HG03175 (cell line): ENCODE measurements at regions not wholly inside any gene's neighbourhood (a gene's known extent, or its start where the extent isn't known, plus 50 kb on each side); places are given as distances from the start of the nearest gene placed in this dataset.
"Not testable (repeated sequence)": the region's sequence is repeated elsewhere in the genome, so short reads cannot be mapped to it uniquely, and the experiment has no call there.

Source experiments
- ATAC-seq: cut with Tn5 transposase; IDR thresholded peaks from one replicate; pipeline ENCODE4 v1.9.1; 2021; ENCODE audit warnings: mild to moderate bottlenecking, moderate library complexity; ENCODE audit not compliant: unreplicated experiment

DNA sequence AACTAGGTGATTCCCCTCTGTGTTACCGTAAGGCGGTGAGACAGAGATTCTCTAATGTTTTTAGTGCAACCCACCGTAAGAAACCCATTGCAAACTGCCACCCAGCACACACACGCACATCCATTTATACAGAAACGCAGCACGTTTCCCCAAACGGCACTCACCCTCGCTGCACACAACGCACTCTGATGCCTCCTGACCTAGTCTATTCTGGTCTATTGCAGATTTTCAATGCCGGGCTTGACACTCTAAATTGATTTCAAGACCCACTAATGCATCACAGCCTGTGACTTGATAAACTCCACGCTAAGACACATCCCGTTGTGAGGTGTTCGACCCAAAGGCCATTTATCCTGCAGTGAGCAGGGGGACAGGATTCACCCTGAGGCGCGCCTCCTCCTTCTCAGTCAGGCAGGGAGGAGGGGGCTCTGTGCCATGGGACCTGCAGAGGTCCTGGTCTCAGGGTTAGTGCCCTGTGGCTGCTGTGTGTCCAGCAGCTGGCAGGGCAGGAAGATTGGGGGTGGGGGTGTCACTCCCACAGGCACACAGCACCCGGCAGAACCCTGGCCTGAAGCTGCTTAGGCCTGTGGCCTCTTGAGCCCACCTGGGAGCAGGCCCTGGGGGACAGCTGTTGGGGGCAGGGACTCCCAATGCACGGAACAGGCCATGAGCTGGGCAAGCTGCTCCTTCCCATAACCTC, 335.6 kb downstream of the PREX1 start:
- no peak for ATAC-seq

DNA sequence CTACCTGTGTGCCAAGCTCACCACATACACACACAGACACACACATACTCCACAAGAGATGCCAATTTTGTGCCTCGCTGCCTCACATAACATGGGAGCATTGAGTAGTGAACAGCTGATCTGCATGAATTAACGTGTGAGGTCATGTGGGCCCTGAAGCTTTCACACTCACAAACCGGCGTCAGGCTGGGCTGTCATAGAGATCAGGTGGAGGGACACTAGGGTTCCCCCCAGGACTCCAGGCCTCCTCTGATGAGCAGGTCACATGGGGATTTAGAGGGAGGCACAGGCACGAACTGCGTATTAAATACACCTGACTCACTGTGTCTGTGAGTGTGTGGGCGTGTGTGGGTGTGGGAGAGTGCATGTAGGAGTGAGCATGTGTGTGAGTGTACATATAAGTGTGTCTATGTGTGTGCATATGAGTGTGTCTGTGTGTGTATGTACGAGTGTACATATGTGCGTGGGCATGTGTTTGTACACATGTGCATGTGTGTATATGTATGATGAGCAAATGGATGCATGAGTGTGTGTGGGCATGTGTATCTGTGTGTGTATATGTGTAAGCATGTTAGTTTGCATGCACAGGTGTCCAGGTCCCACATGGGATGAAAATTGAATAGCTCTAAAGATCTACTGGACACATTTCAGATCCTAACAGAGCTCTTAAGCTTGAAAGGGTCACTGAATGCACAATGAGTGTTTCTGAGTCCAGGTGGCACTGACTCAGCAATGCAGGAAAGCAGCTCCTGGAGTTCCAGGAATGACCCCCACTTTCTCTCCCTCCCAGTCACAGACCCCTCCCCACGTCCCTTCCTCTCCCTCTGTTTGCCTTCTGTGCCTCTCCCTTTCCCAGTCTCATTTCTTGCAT, 336.6 kb downstream of the PREX1 start:
- ATAC-seq: no peak

DNA sequence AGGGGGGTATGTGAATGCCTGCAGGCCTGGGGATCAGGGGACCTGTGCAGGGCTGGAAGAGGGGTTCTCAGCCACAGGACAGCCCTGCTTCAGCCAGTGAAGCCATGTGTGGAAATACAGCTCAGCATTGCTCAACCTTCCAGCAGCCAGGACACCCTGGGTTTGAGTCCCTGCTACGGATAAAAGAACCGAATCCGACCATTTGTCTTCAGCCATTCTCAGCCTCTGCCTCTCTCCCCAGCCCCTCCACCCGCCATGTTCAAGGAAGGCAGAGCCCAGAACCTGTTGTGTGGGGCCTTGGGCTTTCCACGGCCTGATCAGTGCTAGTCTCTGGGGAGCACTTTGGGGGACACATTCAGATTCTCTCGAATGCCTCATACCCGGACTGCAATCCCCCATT, 337.5 kb downstream of the PREX1 start:
- not testable (repeated sequence) for ATAC-seq

DNA sequence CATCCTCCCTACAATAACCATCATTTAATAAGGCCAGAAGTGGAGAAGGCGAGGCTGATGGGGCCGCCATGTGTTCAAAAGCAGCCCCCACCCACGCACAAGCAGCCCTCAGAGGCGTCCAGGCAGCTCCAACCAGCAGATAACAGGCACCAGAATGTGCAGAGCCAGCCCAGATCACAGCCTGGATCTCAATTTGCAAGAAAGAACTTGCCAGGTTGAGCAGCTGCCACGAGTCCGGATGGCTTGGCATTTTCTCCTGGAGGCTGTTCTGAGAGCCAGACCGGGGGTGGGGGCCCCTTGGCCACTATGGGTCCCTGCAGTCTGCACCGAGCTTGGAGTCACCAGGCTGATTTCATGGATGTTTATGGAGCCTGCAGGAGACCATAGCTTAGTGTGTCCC, 338.1 kb downstream of the PREX1 start:
- no peak for ATAC-seq

DNA sequence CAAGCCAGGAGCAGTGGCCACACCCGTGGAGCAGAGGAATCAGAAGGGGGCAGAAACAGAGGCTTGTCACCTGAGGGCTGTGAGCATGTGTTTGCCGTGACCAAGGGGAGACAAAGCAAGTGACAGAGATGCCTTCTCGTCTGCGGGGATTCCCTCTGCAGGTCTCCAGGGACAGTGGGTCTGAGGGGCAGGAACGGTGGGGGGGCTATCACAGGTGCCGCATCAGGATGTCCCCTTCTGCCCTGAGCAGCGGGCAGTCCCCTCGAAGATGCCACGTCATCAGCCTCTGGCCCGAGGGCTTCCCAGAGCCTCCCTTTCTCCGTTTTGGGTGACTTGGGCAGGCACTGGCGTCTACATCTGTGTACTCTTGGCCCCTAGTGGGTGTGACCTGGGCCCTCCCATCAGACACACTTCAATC, 338.7 kb downstream of the PREX1 start:
- ATAC-seq: no peak

DNA sequence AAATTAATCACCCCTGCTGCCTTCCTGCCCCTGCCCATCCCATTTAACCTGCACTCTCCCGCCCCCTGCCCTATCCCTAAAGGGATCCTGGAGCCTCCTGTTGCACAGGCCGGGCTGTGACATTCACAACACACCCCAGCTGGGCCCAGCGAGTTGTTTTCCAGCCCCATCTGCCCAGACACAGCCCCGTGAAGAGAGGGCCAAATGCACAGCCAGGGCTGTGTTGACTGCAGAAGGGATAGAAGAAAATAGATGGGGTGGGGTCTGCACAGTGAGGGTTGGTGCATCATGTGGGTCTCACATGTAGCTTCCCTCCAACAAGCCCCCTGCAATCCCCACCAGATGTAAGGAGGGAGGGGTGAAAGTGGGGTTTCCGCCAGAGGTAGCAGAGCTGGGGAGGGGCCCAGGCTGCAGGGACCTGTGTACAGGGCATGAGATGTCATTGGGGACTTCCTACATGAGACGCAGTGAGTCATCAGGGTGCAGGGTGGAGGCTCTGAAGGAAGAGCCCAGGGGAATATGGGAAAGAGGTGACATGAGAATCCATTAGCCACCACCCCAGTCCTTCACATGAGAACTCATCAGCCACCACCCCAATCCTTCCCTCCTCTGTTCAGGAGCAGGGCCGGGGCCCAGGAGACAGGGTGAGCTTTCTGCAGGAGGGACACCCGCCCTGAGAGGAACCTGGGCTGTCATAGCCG, 339.3 kb downstream of the PREX1 start:
- not testable (repeated sequence) for ATAC-seq

DNA sequence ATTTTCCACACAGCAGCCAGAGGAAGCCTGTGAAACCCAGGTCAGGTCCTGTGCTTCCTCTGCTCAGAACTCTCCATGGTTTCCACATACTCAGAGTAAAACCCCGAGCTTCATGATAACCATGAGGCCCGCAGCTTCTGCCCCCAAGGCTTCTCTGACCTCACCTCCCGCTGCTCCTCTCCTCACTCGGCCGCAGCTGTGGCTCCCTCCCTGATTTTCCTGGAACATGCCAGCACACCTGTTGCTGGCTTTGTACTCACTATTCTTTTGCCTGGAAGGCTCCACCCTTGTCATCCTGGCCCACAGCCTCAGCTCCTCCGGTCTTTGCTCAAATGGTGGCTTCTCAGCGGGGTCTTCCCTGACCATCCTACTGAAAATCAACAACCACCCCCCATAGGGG, 341.7 kb downstream of the PREX1 start:
- ATAC-seq: no peak

DNA sequence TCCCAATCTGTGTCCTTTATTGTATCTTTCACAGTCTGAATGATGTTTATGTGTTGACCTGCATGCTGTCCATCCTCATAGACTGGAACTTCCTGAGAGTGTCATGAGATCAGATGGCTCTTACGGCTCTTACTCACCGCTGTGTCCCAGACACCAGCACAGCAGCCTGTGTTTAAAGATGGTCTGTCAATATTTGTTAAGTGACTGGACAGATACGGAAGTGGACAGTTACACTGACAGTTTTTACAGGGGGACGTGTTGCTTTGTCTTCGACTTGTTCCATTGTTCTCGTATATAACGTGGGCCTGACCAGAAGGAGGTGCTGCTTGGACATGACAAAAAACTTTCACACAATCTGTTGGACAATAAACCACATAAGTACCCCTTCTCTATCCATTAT, 342.6 kb downstream of the PREX1 start:
- not testable (repeated sequence) for ATAC-seq

DNA sequence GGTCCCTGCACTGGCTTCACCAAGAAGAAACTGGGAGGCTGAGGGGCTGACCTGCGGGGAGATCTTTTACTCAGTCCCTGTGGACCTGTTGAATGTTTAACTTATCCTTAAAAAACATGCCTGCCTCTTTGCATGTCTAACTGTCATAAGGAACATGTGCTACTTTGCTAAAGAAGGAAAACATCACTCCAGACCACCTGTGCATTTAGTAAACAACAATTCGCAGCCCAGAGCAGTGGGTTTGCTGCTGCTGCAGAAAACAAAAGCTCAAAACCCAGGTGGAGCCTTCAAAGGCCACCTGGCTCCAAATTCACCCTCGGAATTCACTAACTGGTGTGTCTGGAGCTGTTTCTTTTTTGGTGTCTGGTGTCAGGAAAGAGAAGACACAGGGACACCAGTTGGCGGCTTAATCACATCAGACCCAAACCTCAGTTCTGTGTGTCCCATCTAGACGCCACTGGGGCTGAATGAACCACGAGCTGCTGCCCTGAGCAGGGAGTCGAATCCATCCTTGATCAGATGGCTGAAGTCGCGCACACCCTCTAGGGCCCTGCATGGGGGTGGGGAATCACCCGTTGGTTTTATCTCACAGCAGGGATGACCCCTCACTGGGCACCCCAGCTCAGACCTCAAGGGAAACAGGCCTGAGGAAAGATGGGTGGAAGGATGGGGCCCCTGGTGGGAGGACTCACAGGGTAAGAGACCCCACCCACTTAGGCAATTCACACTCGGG, 344.3 kb downstream of the PREX1 start:
- no peak for ATAC-seq

DNA sequence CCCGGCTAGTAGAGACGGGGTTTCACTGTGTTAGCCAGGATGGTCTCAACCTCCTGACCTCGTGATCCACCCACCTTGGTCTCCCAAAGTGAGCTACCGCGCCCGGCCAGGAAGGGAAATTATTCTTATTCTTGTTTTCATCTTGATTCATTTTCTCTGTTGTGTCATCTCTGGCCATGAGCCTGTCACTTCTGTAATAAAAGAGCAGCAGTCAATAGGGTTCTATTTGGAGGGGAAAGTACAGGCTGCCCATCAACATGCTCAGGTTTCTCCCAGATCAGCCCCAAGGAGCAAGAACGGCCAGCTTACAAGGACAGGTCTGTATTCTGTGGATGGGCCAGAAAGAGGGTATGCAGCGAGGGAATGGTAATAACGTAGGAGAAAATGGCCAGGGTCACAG, 345.0 kb downstream of the PREX1 start:
- no peak for ATAC-seq

DNA sequence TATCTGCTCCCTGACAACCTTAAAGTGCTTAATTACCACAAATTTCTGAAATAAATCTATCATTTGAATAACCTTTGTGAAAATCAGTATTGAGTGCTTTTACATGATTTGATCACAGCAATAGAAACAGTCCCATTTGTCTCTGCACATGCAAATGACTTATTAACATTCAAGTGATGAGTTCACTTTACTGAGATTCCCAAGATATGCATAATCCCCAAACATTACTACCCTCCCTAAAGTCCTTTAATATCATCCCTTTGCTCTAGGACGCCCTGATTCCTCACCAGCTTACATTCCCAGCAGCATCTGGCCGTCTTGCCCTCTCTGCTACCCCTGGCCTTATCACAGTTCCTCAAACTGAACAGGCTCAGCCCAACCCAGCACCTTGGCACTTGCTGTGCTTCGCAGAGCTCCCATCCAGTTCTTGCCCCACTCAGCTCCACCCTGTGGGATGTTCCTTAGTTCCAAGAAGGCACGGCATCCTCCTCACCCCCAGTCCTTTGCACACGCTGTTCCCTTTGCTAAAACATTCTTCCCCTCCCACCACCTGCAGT, 347.5 kb downstream of the PREX1 start:
- ATAC-seq: no peak

DNA sequence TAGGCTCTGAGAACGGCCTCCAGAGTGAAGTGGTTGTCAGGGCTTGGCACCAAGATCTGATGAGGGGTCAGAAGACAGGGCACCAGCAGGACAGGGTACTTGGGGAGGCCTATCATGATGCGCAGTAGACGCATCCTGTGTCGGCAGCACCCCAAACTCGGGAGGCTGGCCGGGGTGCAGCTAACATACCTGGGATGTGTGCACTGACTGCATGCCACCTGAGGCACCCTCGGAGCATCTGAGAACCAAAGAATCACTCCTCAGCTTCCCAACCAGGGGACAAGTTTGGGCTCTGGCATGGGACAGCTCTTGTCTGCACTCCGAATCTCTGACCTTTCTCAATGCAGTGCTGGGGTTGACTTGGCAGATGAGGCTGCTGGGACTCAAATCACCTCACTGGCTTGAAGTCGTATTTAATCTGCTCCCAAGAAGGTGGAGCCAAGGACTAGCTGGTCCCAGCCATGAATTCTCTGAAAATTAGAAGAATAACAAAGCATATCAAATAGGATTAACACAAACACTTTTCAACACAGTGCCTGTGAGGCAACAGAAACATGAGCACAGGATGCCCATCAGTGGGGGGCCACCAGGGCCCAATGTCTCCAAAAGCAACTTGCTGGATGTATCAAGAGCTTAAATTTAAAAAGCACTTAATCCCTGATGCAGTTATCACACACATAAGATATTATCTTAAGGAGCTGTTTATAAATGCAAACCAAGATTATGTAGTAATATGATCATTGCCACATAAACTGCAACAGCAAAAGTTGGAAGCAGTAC, 348.8 kb downstream of the PREX1 start:
- no peak for ATAC-seq

DNA sequence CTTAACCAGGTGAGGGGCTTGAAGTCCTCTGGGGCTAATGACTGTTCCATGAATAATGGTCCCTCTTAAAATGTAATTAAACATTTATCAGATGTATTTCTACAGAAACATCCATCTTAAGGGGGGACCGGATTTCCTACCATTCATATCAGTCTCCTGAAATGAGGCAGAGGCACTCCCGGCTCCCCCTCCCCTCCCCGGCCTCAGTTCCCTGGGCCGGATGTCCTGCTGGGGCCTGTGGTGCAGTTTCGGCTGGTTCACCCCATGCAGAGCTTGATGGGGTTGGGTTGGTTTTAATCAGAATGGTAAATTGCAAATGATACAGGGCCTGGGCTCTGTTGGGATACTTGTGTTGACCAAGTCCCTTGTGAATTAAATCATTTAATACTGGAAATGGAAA, 349.4 kb downstream of the PREX1 start:
- ATAC-seq: no peak

DNA sequence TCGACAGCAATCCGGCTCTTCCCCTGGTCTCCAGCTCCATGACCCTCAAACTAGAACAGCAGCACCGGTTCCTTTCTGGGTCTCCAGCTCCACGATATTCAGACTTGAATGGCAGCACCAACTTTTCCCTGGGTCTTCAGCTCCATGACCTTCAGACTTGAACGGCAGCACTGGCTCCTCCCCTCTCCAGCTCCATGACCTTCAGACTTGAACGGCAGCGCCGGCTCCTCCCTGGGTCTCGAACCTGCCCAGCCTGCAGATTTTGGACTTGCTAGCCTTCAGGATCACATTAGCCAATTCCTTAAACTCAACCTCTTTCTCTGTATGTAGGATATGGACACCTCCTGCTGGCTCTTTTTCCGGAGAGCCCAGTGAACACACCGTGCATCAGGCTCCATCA, 350.9 kb downstream of the PREX1 start:
- ATAC-seq: no peak

DNA sequence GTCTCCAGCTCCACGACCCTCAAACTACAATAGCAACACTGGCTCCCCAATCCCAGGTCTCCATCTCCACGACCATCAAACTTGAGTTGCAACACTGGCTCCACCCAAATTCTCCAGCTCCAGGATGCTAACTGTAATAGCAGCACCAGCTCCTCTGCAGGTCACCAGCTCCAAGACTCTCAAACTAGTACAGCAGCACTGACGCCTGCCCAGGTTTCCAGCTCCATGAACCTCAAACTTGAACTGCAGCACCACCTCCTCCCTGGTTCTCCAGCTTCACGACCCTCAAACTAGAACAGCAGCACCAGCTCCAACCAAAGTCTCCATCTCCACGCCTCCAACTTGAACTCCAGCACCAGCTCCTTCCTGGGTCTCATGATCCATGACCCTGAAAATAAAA, 353.8 kb downstream of the PREX1 start:
- ATAC-seq: no peak

DNA sequence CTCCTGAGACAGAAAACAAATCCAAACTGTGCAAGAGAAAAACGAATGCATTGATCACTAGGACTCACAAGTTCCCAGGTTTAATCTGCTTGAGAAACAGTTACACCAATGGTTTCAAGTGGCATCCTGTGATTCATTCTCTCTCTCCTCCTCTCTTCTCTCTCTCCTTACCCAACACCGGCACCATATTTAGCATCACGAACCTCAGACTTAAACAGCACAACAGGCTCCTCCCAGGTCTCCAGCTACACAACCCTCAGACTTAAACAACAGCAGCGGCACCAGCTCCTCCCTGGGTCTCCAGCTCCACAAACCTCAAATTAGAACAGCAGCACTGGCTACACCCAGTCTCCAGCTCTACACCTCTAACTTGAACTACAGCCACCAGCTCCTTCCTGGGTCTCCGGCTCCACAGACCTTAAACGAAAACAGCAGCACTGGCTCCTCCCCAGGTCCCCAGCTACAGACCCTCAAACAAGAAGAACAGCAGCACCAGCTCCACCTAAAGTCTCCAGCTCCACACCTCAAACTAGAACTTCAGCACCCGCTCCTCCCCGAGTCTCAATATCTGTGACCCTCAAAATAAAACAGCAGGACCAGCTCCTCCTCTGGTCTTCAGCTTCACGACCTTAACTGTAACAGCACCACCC, 355.9 kb downstream of the PREX1 start:
- ATAC-seq: no peak

DNA sequence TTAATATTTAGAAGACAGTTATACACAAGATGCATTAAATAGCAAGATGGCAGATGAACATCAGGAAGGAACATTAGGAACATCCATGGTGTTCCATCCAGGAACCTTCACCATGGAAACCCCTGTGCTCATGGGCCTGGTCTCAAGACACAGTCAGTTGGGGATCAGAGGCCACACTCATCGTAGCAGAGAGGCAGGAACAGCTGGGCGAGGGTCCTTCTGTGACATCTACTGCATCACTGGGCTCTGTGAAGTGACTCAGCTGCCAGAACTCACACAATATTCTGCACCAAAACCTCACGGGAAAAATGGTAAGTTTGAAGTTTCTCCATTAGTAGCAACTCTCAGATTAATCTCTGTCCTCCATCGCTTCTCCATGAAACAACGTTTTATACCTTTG, 356.6 kb downstream of the PREX1 start:
- ATAC-seq: no peak

DNA sequence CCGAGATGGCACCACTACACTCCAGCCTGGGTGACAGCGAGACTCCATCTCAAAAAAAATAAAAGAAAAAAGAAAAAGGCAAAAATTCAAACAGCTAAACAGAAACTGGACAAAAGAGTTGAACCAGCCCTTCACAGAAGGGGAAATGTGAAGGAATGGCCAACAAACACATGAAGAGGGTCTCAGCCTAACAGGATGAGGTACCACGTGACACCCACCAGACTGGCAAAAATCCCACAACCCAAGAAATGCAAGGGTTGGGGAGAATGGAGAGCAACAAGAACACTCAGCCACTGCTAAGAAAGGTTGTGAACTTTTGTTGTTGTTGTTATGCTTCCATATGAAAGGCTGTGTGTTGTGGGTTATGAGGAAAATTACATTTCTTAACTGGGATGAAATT, 357.7 kb downstream of the PREX1 start:
- ATAC-seq: no peak

DNA sequence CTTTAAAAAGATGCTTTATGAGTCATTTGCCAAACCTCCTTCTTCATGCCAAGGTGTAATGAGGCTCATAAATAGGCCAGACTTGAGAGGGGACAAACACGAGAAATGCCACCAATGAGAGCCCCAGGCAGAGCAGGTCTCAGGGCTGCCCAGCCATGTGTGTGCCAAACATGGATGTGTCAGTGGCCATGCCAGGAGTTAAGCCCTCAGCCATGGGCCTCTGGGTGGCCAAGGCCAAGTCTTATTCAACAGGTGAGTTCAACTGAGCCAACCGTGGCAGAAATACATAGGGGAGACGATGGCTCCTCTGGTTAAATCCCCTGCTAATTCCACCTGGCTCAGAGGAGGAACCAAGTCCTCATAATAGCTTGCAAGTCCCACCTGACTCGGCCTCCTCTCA, 358.8 kb downstream of the PREX1 start:
- ATAC-seq: no peak

DNA sequence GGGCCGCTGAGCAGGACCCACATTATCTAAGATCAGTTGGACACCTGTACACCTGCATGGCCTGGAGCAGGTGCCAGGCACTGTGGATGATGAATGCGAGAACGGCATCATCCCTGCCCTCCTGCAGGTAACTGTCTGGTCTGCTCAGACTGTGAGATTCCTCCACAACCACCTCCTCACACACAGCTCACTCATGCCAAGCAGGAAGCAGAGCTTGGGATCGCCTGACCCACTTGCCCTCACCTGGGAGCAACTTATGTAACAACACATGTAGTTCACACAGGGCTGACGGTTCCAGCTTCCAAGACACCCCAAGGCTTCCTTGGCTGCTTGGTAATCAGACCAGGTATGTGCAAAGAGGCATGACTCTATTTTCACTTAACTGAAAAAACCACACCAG, 359.2 kb downstream of the PREX1 start:
- no peak for ATAC-seq
